CD4-positive, alpha-beta T cell (primary cell): ENCODE measurements at regions not wholly inside any gene's neighbourhood (a gene's known extent, or its start where the extent isn't known, plus 50 kb on each side); places are given as distances from the start of the nearest gene placed in this dataset.

Experiments
- ATAC-seq: fragments of 200-7000 bp; cut with Tn5 transposase; one replicate; pipeline ENCODE4 v1.10.0; 2022; ENCODE audit warnings: mild to moderate bottlenecking; ENCODE audit not compliant: poor library complexity
- CTCF ChIA-PET: fragments of 350-600 bp; sonication (Branson Sonifier 250); formaldehyde crosslinking; loops from one replicate; lab custom pipeline; 2021; ENCODE audit warnings: antibody characterized with exemption, inconsistent platforms; lab: Charles Lee
- POLR2A ChIA-PET: fragments of 350-600 bp; sonication (Branson Sonifier 250); formaldehyde crosslinking; loops from one replicate; lab custom pipeline; 2021; ENCODE audit warnings: antibody characterized with exemption, inconsistent platforms; lab: Charles Lee
- DNase-seq, 14 experiments: peaks; one replicate each; pipeline ENCODE4 v3.0.0-alpha.2; 2013 to 2020; ENCODE audit warnings: mixed read lengths in 2 of 14
- H3K27ac ChIP-seq, 2 donors: one replicate each; pipeline versions ENCODE4 v1.5.1 to v1.7.0; 2013; ENCODE audit warnings: low read length in 2 of 2, low read depth in 1 of 2, mild to moderate bottlenecking in 1 of 2
- H3K27me3 ChIP-seq, 2 experiments: 1 replicate in 1 of 2; 2 replicates in 1 of 2; pipeline versions ENCODE4 v1.6.1 to v1.7.0; 2013; ENCODE audit warnings: low read length in 2 of 2, control low read depth in 1 of 2, mild to moderate bottlenecking in 1 of 2, moderate library complexity in 1 of 2; ENCODE audit not compliant: insufficient read depth in 2 of 2, control insufficient read depth in 1 of 2
- H3K36me3 ChIP-seq: one replicate; pipeline ENCODE4 v1.6.1; 2013; ENCODE audit warnings: low read length, control low read depth; ENCODE audit not compliant: insufficient read depth
- H3K4me1 ChIP-seq: one replicate; pipeline ENCODE4 v1.6.1; 2013; ENCODE audit warnings: low read length, control low read depth; ENCODE audit not compliant: insufficient read depth
- H3K4me3 ChIP-seq: one replicate; pipeline ENCODE4 v1.5.1; 2013; ENCODE audit warnings: mild to moderate bottlenecking, low read length, moderate library complexity
- H3K9me3 ChIP-seq, 2 experiments: 1 replicate in 1 of 2; 2 replicates in 1 of 2; pipeline versions ENCODE4 v1.6.1 to v1.7.0; 2013; ENCODE audit warnings: low read length in 2 of 2, mild to moderate bottlenecking in 2 of 2, control low read depth in 1 of 2, moderate library complexity in 1 of 2; ENCODE audit not compliant: control insufficient read depth in 1 of 2, insufficient read depth in 1 of 2
- H3K27ac Mint-ChIP-seq: one replicate; pipeline ENCODE4 v1.8.0; 2020; ENCODE audit warnings: mixed read lengths
- H3K27me3 Mint-ChIP-seq: one replicate; pipeline ENCODE4 v1.8.0; 2021; ENCODE audit warnings: mixed read lengths
- H3K36me3 Mint-ChIP-seq: one replicate; pipeline ENCODE4 v1.8.0; 2021; ENCODE audit warnings: low read depth, mixed read lengths
- H3K4me1 Mint-ChIP-seq: one replicate; pipeline ENCODE4 v1.8.0; 2021; ENCODE audit warnings: low read depth, mixed read lengths
- H3K4me3 Mint-ChIP-seq: one replicate; pipeline ENCODE4 v1.8.0; 2020; ENCODE audit warnings: mild to moderate bottlenecking, mixed read lengths
- H3K9me3 Mint-ChIP-seq: one replicate; pipeline ENCODE4 v1.8.0; 2020; ENCODE audit warnings: mixed read lengths
- intact Hi-C, 2 experiments: fragments of 100-400 bp; cut with DNase I in 1 of 2; cut with micrococcal nuclease in 1 of 2; formaldehyde crosslinking; loops; one replicate each; pipeline versions ENCODE4 v1.15.1 to v1.9.0; 2023 to 2025; cut with DNase I, micrococcal nuclease
- TF ChIP-seq, protein P1 (sequence below): fragments of 200-600 bp; IDR thresholded peaks from one replicate; pipeline ENCODE4 v1.8.0; 2022; ENCODE audit warnings: antibody characterized with exemption, mild to moderate bottlenecking

- Histone ChIP-seq H3K9me3 (peaks cover 0 to 16% of the 10 kb centered on the region in 2 experiments), H3K27ac (no peak overlapping the region), H3K4me3 (no peak overlapping the region), H3K4me1 (no peaks in the 10 kb centered on the region), H3K27me3 (no peaks in the 10 kb centered on the region), H3K36me3 (no peaks in the 10 kb centered on the region)
- DNase-seq (no peak), ATAC-seq (no peak)
- Mint-ChIP-seq H3K36me3 (no peaks in the 10 kb centered on the region), H3K27me3 (peaks cover 9% of the 10 kb centered on the region), H3K4me3 (no peak overlapping the region), H3K4me1 (no peaks in the 10 kb centered on the region), H3K27ac (no peak overlapping the region), H3K9me3 (peaks cover 6% of the 10 kb centered on the region)
- ChIA-PET CTCF (no interaction called here), POLR2A (no interaction called here)
- intact Hi-C loops = no loop called here
- TF ChIP-seq, protein P1, sequence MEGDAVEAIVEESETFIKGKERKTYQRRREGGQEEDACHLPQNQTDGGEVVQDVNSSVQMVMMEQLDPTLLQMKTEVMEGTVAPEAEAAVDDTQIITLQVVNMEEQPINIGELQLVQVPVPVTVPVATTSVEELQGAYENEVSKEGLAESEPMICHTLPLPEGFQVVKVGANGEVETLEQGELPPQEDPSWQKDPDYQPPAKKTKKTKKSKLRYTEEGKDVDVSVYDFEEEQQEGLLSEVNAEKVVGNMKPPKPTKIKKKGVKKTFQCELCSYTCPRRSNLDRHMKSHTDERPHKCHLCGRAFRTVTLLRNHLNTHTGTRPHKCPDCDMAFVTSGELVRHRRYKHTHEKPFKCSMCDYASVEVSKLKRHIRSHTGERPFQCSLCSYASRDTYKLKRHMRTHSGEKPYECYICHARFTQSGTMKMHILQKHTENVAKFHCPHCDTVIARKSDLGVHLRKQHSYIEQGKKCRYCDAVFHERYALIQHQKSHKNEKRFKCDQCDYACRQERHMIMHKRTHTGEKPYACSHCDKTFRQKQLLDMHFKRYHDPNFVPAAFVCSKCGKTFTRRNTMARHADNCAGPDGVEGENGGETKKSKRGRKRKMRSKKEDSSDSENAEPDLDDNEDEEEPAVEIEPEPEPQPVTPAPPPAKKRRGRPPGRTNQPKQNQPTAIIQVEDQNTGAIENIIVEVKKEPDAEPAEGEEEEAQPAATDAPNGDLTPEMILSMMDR = no peak
These were observed 259.5 kb downstream of the COL4A1 start for GRCh38 chr13:110047496-110047895.

GRCh38 chr13:110046811-110047210 is 260.1 kb downstream of the COL4A1 start:
- Mint-ChIP-seq H3K4me3 (no peak overlapping the region), H3K36me3 (no peaks in the 10 kb centered on the region), H3K4me1 (no peaks in the 10 kb centered on the region), H3K27ac (no peak overlapping the region), H3K9me3 (peaks cover 4% of the 10 kb centered on the region), H3K27me3 (peaks cover 9% of the 10 kb centered on the region)
- ATAC-seq (no peak), DNase-seq (no peak)
- intact Hi-C loops = no loop called here
- Histone ChIP-seq H3K36me3 (no peaks in the 10 kb centered on the region), H3K4me1 (no peaks in the 10 kb centered on the region), H3K4me3 (no peak overlapping the region), H3K27ac (no peak overlapping the region), H3K27me3 (no peaks in the 10 kb centered on the region), H3K9me3 (peaks cover 0 to 16% of the 10 kb centered on the region in 2 experiments)
- CTCF ChIA-PET = no interaction called here
- POLR2A ChIA-PET = no interaction called here
- TF ChIP-seq, protein P1 = no peak

DNA sequence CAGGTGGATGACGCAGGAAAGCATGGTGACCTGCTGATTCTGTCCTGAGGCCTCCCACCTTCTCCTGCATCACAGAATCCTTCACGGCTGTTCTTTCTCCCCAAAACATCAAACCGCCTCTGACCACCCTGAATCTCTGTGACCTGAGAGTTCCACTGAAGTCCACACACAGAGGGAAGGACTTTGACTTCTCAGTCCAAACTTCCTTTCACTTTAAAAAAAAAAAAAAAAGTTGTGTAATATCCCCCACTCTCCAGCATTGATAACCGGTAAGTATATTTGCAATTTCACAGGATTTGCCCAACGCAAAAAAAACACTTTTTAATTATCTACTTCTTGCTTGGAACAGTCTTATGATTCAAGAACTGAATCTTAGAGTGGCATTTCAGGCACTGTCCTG is 259.5 kb upstream of the IRS2 start:
- H3K27me3 ChIP-seq = no peaks in the 10 kb centered on the region
- H3K27ac ChIP-seq = no peak overlapping the region
- ATAC-seq = no peak
- Mint-ChIP-seq H3K27me3 (peaks cover 9% of the 10 kb centered on the region), H3K36me3 (no peaks in the 10 kb centered on the region), H3K27ac (no peak overlapping the region), H3K4me1 (no peaks in the 10 kb centered on the region), H3K4me3 (no peak overlapping the region), H3K9me3 (peaks cover 2% of the 10 kb centered on the region)
- TF ChIP-seq, protein P1 = no peak
- DNase-seq = no peak
- intact Hi-C loops = no loop called here
- no peaks in the 10 kb centered on the region for H3K4me1 ChIP-seq
- H3K36me3 ChIP-seq = no peaks in the 10 kb centered on the region
- ChIA-PET POLR2A (no interaction called here), CTCF (no interaction called here)
- no peak overlapping the region for H3K4me3 ChIP-seq
- peaks cover 0 to 16% of the 10 kb centered on the region in 2 experiments for H3K9me3 ChIP-seq
